NCI-H1694 (cell line): ENCODE measurements at regions not wholly inside any gene's neighbourhood (a gene's known extent, or its start where the extent isn't known, plus 50 kb on each side); places are given as distances from the start of the nearest gene placed in this dataset.
A peak's percentile ranks its signal among the peaks of the same experiment; 100 is the strongest.
"Not testable (repeated sequence)": the region's sequence is repeated elsewhere in the genome, so short reads cannot be mapped to it uniquely, and the experiment has no call there.

Experiments used
- DNase-seq: peaks from one replicate; lab custom pipeline; 2025; lab: John Stamatoyannopoulos, UW

- DNase-seq: no peak
Observed at GRCh38 chr14:85873006-85873405, 343.1 kb downstream of the FLRT2 start.

GRCh38 chr14:85867450-85867849 lies 337.5 kb downstream of the FLRT2 start:
- DNase-seq: no peak

- DNase-seq: no peak
Observed at GRCh38 chr14:85865701-85866100, 335.8 kb downstream of the FLRT2 start.

GRCh38 chr14:85858634-85859033 lies 328.7 kb downstream of the FLRT2 start:
- no peak for DNase-seq

- DNase-seq: peak; percentile 24
Observed at GRCh38 chr14:85856430-85856829, 326.5 kb downstream of the FLRT2 start.

GRCh38 chr14:85853996-85854526 lies 324.1 kb downstream of the FLRT2 start:
- no peak for DNase-seq

GRCh38 chr14:85852906-85853305 lies 323.0 kb downstream of the FLRT2 start:
- no peak for DNase-seq

GRCh38 chr14:85852123-85852522 lies 322.2 kb downstream of the FLRT2 start:
- not testable (repeated sequence) for DNase-seq

GRCh38 chr14:85830549-85830948 lies 300.6 kb downstream of the FLRT2 start:
- not testable (repeated sequence) for DNase-seq

GRCh38 chr14:85829601-85830000 lies 299.7 kb downstream of the FLRT2 start:
- not testable (repeated sequence) for DNase-seq

GRCh38 chr14:85824526-85824925 lies 294.6 kb downstream of the FLRT2 start:
- no peak for DNase-seq

- no peak for DNase-seq
Observed at GRCh38 chr14:85822236-85822635, 292.3 kb downstream of the FLRT2 start.

- no peak for DNase-seq
Observed at GRCh38 chr14:85817430-85817829, 287.5 kb downstream of the FLRT2 start.

GRCh38 chr14:85813040-85813439 lies 283.1 kb downstream of the FLRT2 start:
- DNase-seq: no peak

GRCh38 chr14:85811340-85811739 lies 281.4 kb downstream of the FLRT2 start:
- DNase-seq: no peak

GRCh38 chr14:85799668-85800067 lies 269.7 kb downstream of the FLRT2 start:
- no peak for DNase-seq

GRCh38 chr14:85798856-85799255 lies 268.9 kb downstream of the FLRT2 start:
- DNase-seq: no peak

- no peak for DNase-seq
Observed at GRCh38 chr14:85793533-85793932, 263.6 kb downstream of the FLRT2 start.

GRCh38 chr14:85789506-85789905 lies 259.6 kb downstream of the FLRT2 start:
- no peak for DNase-seq

- no peak for DNase-seq
Observed at GRCh38 chr14:85788470-85789233, 258.7 kb downstream of the FLRT2 start.

GRCh38 chr14:85766295-85766694 lies 236.4 kb downstream of the FLRT2 start:
- DNase-seq: no peak

- no peak for DNase-seq
Observed at GRCh38 chr14:85764822-85765221, 234.9 kb downstream of the FLRT2 start.

- DNase-seq: no peak
Observed at GRCh38 chr14:85762526-85762925, 232.6 kb downstream of the FLRT2 start.

GRCh38 chr14:85752175-85752574 lies 222.2 kb downstream of the FLRT2 start:
- DNase-seq: no peak
